K562 (cell line): ENCODE measurements at regions not wholly inside any gene's neighbourhood (a gene's known extent, or its start where the extent isn't known, plus 50 kb on each side); places are given as distances from the start of the nearest gene placed in this dataset.
A peak's percentile ranks its signal among the peaks of the same experiment; 100 is the strongest.

Experiments
- CBX5 ChIP-seq: IDR thresholded peaks from 2 replicates; pipeline ENCODE4 v1.6.1; 2014; ENCODE audit warnings: low read depth, borderline replicate concordance
- CEBPB ChIP-seq: fragments of 450-650 bp; IDR thresholded peaks from 2 replicates; pipeline ENCODE4 v1.6.1; 2016; ENCODE audit warnings: missing genetic modification characterization, missing compliant biosample characterization
- NEUROD1 ChIP-seq: fragments of 150-350 bp; IDR thresholded peaks from 2 replicates; pipeline ENCODE4 v1.6.1; 2014; ENCODE audit warnings: borderline replicate concordance, low read length, low read depth; ENCODE audit not compliant: partially characterized antibody
- NFYB ChIP-seq: IDR thresholded peaks from 2 replicates; pipeline ENCODE4 v1.6.1; 2011; ENCODE audit warnings: mild to moderate bottlenecking, moderate library complexity; ENCODE audit not compliant: insufficient read length; ENCODE audit errors: extremely low read depth
- PCBP1 ChIP-seq: fragments of 200-400 bp; formaldehyde crosslinking; IDR thresholded peaks from 2 replicates; pipeline ENCODE4 v1.6.1; 2018; ENCODE audit warnings: mild to moderate bottlenecking, low read depth, low read length; ENCODE audit not compliant: poor library complexity, severe bottlenecking
- PCBP2 ChIP-seq: fragments of 200-400 bp; formaldehyde crosslinking; IDR thresholded peaks from 2 replicates; pipeline ENCODE4 v1.6.1; 2018; ENCODE audit warnings: low read length, low read depth, mild to moderate bottlenecking, moderate library complexity; ENCODE audit not compliant: poor library complexity, severe bottlenecking
- SNRNP70 ChIP-seq: fragments of 200-400 bp; formaldehyde crosslinking; optimal IDR thresholded peaks from 2 replicates; pipeline ENCODE3; 2017; ENCODE audit warnings: low read depth, low read length
- XRCC5 ChIP-seq: fragments of 200-400 bp; formaldehyde crosslinking; IDR thresholded peaks from 2 replicates; pipeline ENCODE4 v1.6.1; 2017; ENCODE audit warnings: low read depth, mild to moderate bottlenecking, low read length
- ZNF224 ChIP-seq: sonication (generic); formaldehyde crosslinking; IDR thresholded peaks from 2 replicates; pipeline ENCODE4 v1.8.0; 2022; ENCODE audit warnings: mild to moderate bottlenecking, missing genetic modification reagents
- ZNF282 ChIP-seq: sonication (generic); formaldehyde crosslinking; IDR thresholded peaks from 2 replicates; pipeline ENCODE4 v1.8.1; 2023; ENCODE audit warnings: missing genetic modification reagents
- TF ChIP-seq, protein P1 (sequence below), 2 experiments: fragments of 450-650 bp; formaldehyde crosslinking in 1 of 2; IDR thresholded peaks; 2 replicates each; pipeline versions ENCODE4 v1.4.0 to v1.6.1; 2014 to 2020; ENCODE audit warnings: mild to moderate bottlenecking in 2 of 2, borderline replicate concordance in 1 of 2, low read depth in 1 of 2
- TF ChIP-seq, protein P2 (sequence below): fragments of 250-450 bp; sonication (Bioruptor Pico); IDR thresholded peaks from 2 replicates; pipeline ENCODE4 v1.5.0; 2021
- TF ChIP-seq, protein P3 (sequence below): fragments of 450-650 bp; formaldehyde crosslinking; IDR thresholded peaks from 2 replicates; pipeline ENCODE4 v1.4.0; 2020; ENCODE audit warnings: mild to moderate bottlenecking, moderate library complexity

DNA sequence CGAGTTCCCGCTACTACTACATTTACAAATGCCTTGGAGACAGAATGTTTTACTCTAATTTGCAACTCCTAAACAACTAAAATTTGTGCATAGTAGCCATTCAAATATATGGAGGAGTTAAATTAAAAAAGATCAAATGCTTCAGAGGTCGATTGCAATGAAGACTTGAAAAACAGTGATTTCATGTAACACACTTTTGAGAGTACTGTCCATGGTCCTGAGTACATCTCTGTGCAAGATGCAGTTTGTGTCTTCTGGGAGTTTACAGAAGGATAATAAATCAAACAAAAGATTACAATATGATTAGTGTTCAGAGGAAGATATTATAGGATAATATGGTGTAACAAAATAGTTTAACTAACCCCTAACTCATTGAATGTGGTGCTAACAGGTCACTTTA, 894.7 kb downstream of the TMEM182 start (continued):
- TF ChIP-seq, protein P1, sequence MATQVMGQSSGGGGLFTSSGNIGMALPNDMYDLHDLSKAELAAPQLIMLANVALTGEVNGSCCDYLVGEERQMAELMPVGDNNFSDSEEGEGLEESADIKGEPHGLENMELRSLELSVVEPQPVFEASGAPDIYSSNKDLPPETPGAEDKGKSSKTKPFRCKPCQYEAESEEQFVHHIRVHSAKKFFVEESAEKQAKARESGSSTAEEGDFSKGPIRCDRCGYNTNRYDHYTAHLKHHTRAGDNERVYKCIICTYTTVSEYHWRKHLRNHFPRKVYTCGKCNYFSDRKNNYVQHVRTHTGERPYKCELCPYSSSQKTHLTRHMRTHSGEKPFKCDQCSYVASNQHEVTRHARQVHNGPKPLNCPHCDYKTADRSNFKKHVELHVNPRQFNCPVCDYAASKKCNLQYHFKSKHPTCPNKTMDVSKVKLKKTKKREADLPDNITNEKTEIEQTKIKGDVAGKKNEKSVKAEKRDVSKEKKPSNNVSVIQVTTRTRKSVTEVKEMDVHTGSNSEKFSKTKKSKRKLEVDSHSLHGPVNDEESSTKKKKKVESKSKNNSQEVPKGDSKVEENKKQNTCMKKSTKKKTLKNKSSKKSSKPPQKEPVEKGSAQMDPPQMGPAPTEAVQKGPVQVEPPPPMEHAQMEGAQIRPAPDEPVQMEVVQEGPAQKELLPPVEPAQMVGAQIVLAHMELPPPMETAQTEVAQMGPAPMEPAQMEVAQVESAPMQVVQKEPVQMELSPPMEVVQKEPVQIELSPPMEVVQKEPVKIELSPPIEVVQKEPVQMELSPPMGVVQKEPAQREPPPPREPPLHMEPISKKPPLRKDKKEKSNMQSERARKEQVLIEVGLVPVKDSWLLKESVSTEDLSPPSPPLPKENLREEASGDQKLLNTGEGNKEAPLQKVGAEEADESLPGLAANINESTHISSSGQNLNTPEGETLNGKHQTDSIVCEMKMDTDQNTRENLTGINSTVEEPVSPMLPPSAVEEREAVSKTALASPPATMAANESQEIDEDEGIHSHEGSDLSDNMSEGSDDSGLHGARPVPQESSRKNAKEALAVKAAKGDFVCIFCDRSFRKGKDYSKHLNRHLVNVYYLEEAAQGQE (IDR thresholded peaks at IDR 0.05; ENCODE audit: borderline replicate concordance): peak; percentile 92
- TF ChIP-seq, protein P1 (CRISPR knock-in tag; IDR thresholded peaks at IDR 0.05; ENCODE audit: low read depth): no peak
- TF ChIP-seq ZNF282 (CRISPR knock-in tag) (no peak), ZNF224 (CRISPR knock-in tag) (no peak), NEUROD1 (no peak), CEBPB (tag) (no peak), PCBP1 (no peak), XRCC5 (no peak), CBX5 (no peak), SNRNP70 (no peak), PCBP2 (no peak), NFYB (no peak)
- TF ChIP-seq, protein P2, sequence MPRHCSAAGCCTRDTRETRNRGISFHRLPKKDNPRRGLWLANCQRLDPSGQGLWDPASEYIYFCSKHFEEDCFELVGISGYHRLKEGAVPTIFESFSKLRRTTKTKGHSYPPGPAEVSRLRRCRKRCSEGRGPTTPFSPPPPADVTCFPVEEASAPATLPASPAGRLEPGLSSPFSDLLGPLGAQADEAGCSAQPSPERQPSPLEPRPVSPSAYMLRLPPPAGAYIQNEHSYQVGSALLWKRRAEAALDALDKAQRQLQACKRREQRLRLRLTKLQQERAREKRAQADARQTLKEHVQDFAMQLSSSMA (CRISPR knock-in tag): no peak
- TF ChIP-seq, protein P3, sequence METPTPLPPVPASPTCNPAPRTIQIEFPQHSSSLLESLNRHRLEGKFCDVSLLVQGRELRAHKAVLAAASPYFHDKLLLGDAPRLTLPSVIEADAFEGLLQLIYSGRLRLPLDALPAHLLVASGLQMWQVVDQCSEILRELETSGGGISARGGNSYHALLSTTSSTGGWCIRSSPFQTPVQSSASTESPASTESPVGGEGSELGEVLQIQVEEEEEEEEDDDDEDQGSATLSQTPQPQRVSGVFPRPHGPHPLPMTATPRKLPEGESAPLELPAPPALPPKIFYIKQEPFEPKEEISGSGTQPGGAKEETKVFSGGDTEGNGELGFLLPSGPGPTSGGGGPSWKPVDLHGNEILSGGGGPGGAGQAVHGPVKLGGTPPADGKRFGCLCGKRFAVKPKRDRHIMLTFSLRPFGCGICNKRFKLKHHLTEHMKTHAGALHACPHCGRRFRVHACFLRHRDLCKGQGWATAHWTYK (CRISPR knock-in tag): no peak
